ENCODE measurements at regions not wholly inside any gene's neighbourhood (a gene's known extent, or its start where the extent isn't known, plus 50 kb on each side); places are given as distances from the start of the nearest gene placed in this dataset.
A peak's percentile ranks its signal among the peaks of the same experiment; 100 is the strongest.

DNA sequence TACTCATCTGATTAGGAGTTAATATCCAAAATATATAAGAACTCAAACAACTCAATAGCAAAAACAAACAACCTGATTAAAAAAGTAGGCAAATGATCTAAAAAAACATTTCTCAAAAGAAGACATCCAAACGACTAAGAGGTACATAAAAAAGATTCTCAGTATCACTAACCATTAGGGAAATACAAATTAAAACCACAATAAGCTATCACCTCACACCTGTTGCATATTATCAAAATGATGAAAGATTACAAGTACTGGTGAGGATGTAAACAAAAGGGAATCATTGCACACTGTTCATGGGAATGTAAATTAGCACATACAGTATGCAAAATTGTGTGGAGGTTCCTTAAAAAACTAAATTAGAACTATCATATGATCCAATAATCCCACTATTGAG is 865.5 kb downstream of the TMEM182 start:
- no peak overlapping the region for H2AFZ ChIP-seq (ENCODE audit: low read depth, low read length)
- Mint-ChIP-seq H3K4me1 (ENCODE audit: low read depth, unreplicated experiment) (no peaks in the 10 kb centered on the region), H3K9me3 (ENCODE audit: unreplicated experiment) (peaks cover 2% of the 10 kb centered on the region), H3K36me3 (ENCODE audit: low read depth, unreplicated experiment) (no peaks in the 10 kb centered on the region), H3K27me3 (ENCODE audit: low read depth, unreplicated experiment) (no peaks in the 10 kb centered on the region), H3K4me3 (ENCODE audit: unreplicated experiment) (no peak overlapping the region), H3K27ac (ENCODE audit: unreplicated experiment) (no peak overlapping the region)
- no peaks in the 10 kb centered on the region for H3K4me1 ChIP-seq (ENCODE audit: insufficient read depth, low read length)
- H3K27me3 ChIP-seq (ENCODE audit: insufficient read depth, low read length), result no peaks in the 10 kb centered on the region
- H4K20me1 ChIP-seq (ENCODE audit: insufficient read depth, low read length), result no peaks in the 10 kb centered on the region
- TF ChIP-seq EZH2 (IDR thresholded peaks at IDR 0.05; ENCODE audit: insufficient read depth, low read length), result no peak
- TF ChIP-seq CTCF (IDR thresholded peaks at IDR 0.05; ENCODE audit: insufficient read depth, low read depth, low read length), result no peak
- FAIRE-seq (no peak), DNase-seq (ENCODE audit: low read depth) (no peak)
- H3K4me3 ChIP-seq (ENCODE audit: insufficient read depth, low read depth, low read length), result no peak overlapping the region
- no peaks in the 10 kb centered on the region for H3K36me3 ChIP-seq (ENCODE audit: insufficient read depth, low read length)
- no peak overlapping the region for H3K9ac ChIP-seq (ENCODE audit: low read length)
- no peaks in the 10 kb centered on the region for H3K9me3 ChIP-seq (ENCODE audit: insufficient read depth, low read depth, low read length)
- H3K4me2 ChIP-seq (ENCODE audit: low read length), result no peak overlapping the region
- H3K79me2 ChIP-seq (ENCODE audit: insufficient read depth, low read length), result no peaks in the 10 kb centered on the region
- no peak overlapping the region for H3K27ac ChIP-seq (ENCODE audit: low read depth, low read length)

DNA sequence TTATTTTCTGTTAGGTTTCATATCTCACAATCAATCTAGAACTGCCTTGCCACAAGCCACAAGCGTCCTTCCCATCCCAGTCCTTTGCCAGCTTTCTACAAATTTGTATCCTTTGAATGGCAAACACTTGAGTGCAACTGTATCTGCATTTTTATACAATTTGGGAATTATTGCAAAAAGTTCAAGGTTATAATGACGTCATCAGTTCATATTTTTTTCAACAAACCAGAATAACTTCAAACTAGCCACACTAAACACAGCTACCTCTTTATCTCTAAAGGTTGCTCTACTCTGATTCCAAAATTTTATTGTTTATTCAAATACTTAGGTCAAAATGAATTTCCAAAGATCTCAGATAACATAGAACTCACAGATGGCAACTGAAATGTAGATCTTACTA is 877.1 kb downstream of the TMEM182 start:
- H3K4me1 Mint-ChIP-seq (ENCODE audit: low read depth, unreplicated experiment), result no peaks in the 10 kb centered on the region
- TF ChIP-seq EZH2 (IDR thresholded peaks at IDR 0.05; ENCODE audit: insufficient read depth, low read length) (no peak), CTCF (IDR thresholded peaks at IDR 0.05; ENCODE audit: insufficient read depth, low read depth, low read length) (no peak)
- no peaks in the 10 kb centered on the region for H3K4me1 ChIP-seq (ENCODE audit: insufficient read depth, low read length)
- no peaks in the 10 kb centered on the region for H4K20me1 ChIP-seq (ENCODE audit: insufficient read depth, low read length)
- no peak overlapping the region for H3K27ac Mint-ChIP-seq (ENCODE audit: unreplicated experiment)
- H3K36me3 ChIP-seq (ENCODE audit: insufficient read depth, low read length), result no peaks in the 10 kb centered on the region
- H3K27me3 Mint-ChIP-seq (ENCODE audit: low read depth, unreplicated experiment), result no peaks in the 10 kb centered on the region
- no peaks in the 10 kb centered on the region for H3K79me2 ChIP-seq (ENCODE audit: insufficient read depth, low read length)
- H2AFZ ChIP-seq (ENCODE audit: low read depth, low read length), result no peak overlapping the region
- no peak for DNase-seq (ENCODE audit: low read depth)
- H3K4me2 ChIP-seq (ENCODE audit: low read length), result no peak overlapping the region
- no peak overlapping the region for H3K4me3 ChIP-seq (ENCODE audit: insufficient read depth, low read depth, low read length)
- no peaks in the 10 kb centered on the region for H3K36me3 Mint-ChIP-seq (ENCODE audit: low read depth, unreplicated experiment)
- no peaks in the 10 kb centered on the region for H3K9me3 ChIP-seq (ENCODE audit: insufficient read depth, low read depth, low read length)
- H3K9ac ChIP-seq (ENCODE audit: low read length), result no peak overlapping the region
- H3K27ac ChIP-seq (ENCODE audit: low read depth, low read length), result no peak overlapping the region
- no peak for FAIRE-seq
- no peaks in the 10 kb centered on the region for H3K27me3 ChIP-seq (ENCODE audit: insufficient read depth, low read length)
- no peaks in the 10 kb centered on the region for H3K9me3 Mint-ChIP-seq (ENCODE audit: unreplicated experiment)
- H3K4me3 Mint-ChIP-seq (ENCODE audit: unreplicated experiment), result no peak overlapping the region

GRCh38 chr2:103656558-103656957 is 894.7 kb downstream of the TMEM182 start:
- Histone ChIP-seq H3K4me3 (ENCODE audit: insufficient read depth, low read depth, low read length) (no peak overlapping the region), H3K27me3 (ENCODE audit: insufficient read depth, low read length) (no peaks in the 10 kb centered on the region), H2AFZ (ENCODE audit: low read depth, low read length) (no peak overlapping the region), H3K4me1 (ENCODE audit: insufficient read depth, low read length) (no peaks in the 10 kb centered on the region), H4K20me1 (ENCODE audit: insufficient read depth, low read length) (no peaks in the 10 kb centered on the region), H3K4me2 (ENCODE audit: low read length) (no peak overlapping the region), H3K9ac (ENCODE audit: low read length) (no peak overlapping the region), H3K27ac (ENCODE audit: low read depth, low read length) (no peak overlapping the region), H3K36me3 (ENCODE audit: insufficient read depth, low read length) (no peaks in the 10 kb centered on the region), H3K9me3 (ENCODE audit: insufficient read depth, low read depth, low read length) (no peaks in the 10 kb centered on the region), H3K79me2 (ENCODE audit: insufficient read depth, low read length) (no peaks in the 10 kb centered on the region)
- no peak for TF ChIP-seq CTCF (IDR thresholded peaks at IDR 0.05; ENCODE audit: insufficient read depth, low read depth, low read length)
- no peak for TF ChIP-seq EZH2 (IDR thresholded peaks at IDR 0.05; ENCODE audit: insufficient read depth, low read length)
- Mint-ChIP-seq H3K4me3 (ENCODE audit: unreplicated experiment) (no peak overlapping the region), H3K27me3 (ENCODE audit: low read depth, unreplicated experiment) (no peaks in the 10 kb centered on the region), H3K36me3 (ENCODE audit: low read depth, unreplicated experiment) (no peaks in the 10 kb centered on the region), H3K27ac (ENCODE audit: unreplicated experiment) (no peak overlapping the region), H3K4me1 (ENCODE audit: low read depth, unreplicated experiment) (no peaks in the 10 kb centered on the region), H3K9me3 (ENCODE audit: unreplicated experiment) (no peaks in the 10 kb centered on the region)
- peak; percentile 2 for DNase-seq (ENCODE audit: low read depth)
- FAIRE-seq, result no peak

Measured in astrocyte (in vitro differentiated cells and primary cell).